ENCODE measurements at regions not wholly inside any gene's neighbourhood (a gene's known extent, or its start where the extent isn't known, plus 50 kb on each side); places are given as distances from the start of the nearest gene placed in this dataset.

- H3K4me3 ChIP-seq (ENCODE audit: low read depth, low read length) = no peak overlapping the region
- no peak for TF ChIP-seq CTCF (IDR thresholded peaks at IDR 0.05; ENCODE audit: low read depth, low read length, missing control alignments)
- in situ Hi-C loops (cut with HindIII; ENCODE audit: low sequenced_read_pairs) = no loop called here
- no peak for DNase-seq (ENCODE audit: low read depth)
Measured at GRCh38 chr10:123382491-123382890, 228.3 kb downstream of the BUB3 start.

GRCh38 chr10:123385508-123386080 is 231.4 kb downstream of the BUB3 start:
- in situ Hi-C loops (cut with HindIII; ENCODE audit: low sequenced_read_pairs) = no loop called here
- TF ChIP-seq CTCF (IDR thresholded peaks at IDR 0.05; ENCODE audit: low read depth, low read length, missing control alignments) = no peak
- no peak overlapping the region for H3K4me3 ChIP-seq (ENCODE audit: low read depth, low read length)
- no peak for DNase-seq (ENCODE audit: low read depth)

GRCh38 chr10:123389520-123389919 is 235.3 kb downstream of the BUB3 start:
- no peak for DNase-seq (ENCODE audit: low read depth)
- TF ChIP-seq CTCF (IDR thresholded peaks at IDR 0.05; ENCODE audit: low read depth, low read length, missing control alignments) = no peak
- no peak overlapping the region for H3K4me3 ChIP-seq (ENCODE audit: low read depth, low read length)
- in situ Hi-C loops (cut with HindIII; ENCODE audit: low sequenced_read_pairs) = no loop called here

- H3K4me3 ChIP-seq (ENCODE audit: low read depth, low read length) = no peak overlapping the region
- peak; percentile 2 for TF ChIP-seq CTCF (IDR thresholded peaks at IDR 0.05; ENCODE audit: low read depth, low read length, missing control alignments)
- no peak for DNase-seq (ENCODE audit: low read depth)
- in situ Hi-C loops (cut with HindIII; ENCODE audit: low sequenced_read_pairs) = no loop called here
Measured at GRCh38 chr10:123390332-123390731, 236.1 kb downstream of the BUB3 start.

GRCh38 chr10:123390874-123391273 is 236.7 kb downstream of the BUB3 start:
- no peak for DNase-seq (ENCODE audit: low read depth)
- no peak for TF ChIP-seq CTCF (IDR thresholded peaks at IDR 0.05; ENCODE audit: low read depth, low read length, missing control alignments)
- in situ Hi-C loops (cut with HindIII; ENCODE audit: low sequenced_read_pairs) = no loop called here
- H3K4me3 ChIP-seq (ENCODE audit: low read depth, low read length) = no peak overlapping the region

GRCh38 chr10:123391275-123392028 is 237.2 kb downstream of the BUB3 start:
- in situ Hi-C loops (cut with HindIII; ENCODE audit: low sequenced_read_pairs) = no loop called here
- no peak for TF ChIP-seq CTCF (IDR thresholded peaks at IDR 0.05; ENCODE audit: low read depth, low read length, missing control alignments)
- no peak for DNase-seq (ENCODE audit: low read depth)
- H3K4me3 ChIP-seq (ENCODE audit: low read depth, low read length) = no peak overlapping the region

All from astrocyte of the cerebellum (primary cell).